Right atrium auricular region (tissue), 2 donors: ENCODE measurements at regions not wholly inside any gene's neighbourhood (a gene's known extent, or its start where the extent isn't known, plus 50 kb on each side); places are given as distances from the start of the nearest gene placed in this dataset.
"Not testable (repeated sequence)": the region's sequence is repeated elsewhere in the genome, so short reads cannot be mapped to it uniquely, and the experiment has no call there.

Source experiments
- DNase-seq: peaks from one replicate; pipeline ENCODE4 v3.0.0-alpha.2; 2019; ENCODE audit warnings: low spot score
- H3K27ac ChIP-seq, 2 donors: fragments of 200-600 bp; sonication (generic); 1 replicate in 1 of 2; 2 replicates in 1 of 2; pipeline ENCODE4 v1.5.1; 2016 to 2019
- H3K27me3 ChIP-seq, 2 donors: fragments of 200-600 bp; sonication (generic); one replicate each; pipeline versions ENCODE4 v1.5.1 to v1.6.0; 2017 to 2019
- H3K36me3 ChIP-seq: fragments of 200-600 bp; sonication (generic); one replicate; pipeline ENCODE4 v1.5.1; 2016
- H3K4me1 ChIP-seq, 2 donors: fragments of 200-600 bp; sonication (generic); one replicate each; pipeline versions ENCODE4 v1.5.1 to v1.6.0; 2017 to 2019
- H3K4me3 ChIP-seq, 2 donors: fragments of 200-600 bp; sonication (generic); 1 replicate in 1 of 2; 2 replicates in 1 of 2; pipeline ENCODE4 v1.5.1; 2017 to 2019; ENCODE audit warnings: mild to moderate bottlenecking in 1 of 2, moderate library complexity in 1 of 2
- H3K9me3 ChIP-seq, 2 donors: fragments of 200-600 bp; sonication (generic); one replicate each; pipeline ENCODE4 v1.5.1; 2019
- CTCF ChIP-seq, 2 donors: fragments of 200-600 bp; sonication (generic); IDR thresholded peaks; one replicate each; pipeline ENCODE4 v1.5.1; 2019; ENCODE audit warnings: antibody characterized with exemption in 2 of 2

GRCh38 chr5:44756097-44756496 lies 52.6 kb upstream of the MRPS30 start:
- not testable (repeated sequence) for H3K27me3 ChIP-seq, H3K36me3 ChIP-seq, H3K4me3 ChIP-seq, DNase-seq, H3K27ac ChIP-seq, H3K4me1 ChIP-seq, H3K9me3 ChIP-seq

- DNase-seq, result no peak
- H3K4me1 ChIP-seq, result no peaks in the 10 kb centered on the region
- H3K9me3 ChIP-seq, result no peaks in the 10 kb centered on the region
- H3K36me3 ChIP-seq, result no peaks in the 10 kb centered on the region
- H3K27me3 ChIP-seq, result no peaks in the 10 kb centered on the region
- TF ChIP-seq CTCF (IDR thresholded peaks at IDR 0.05), result no peak
- no peak overlapping the region for H3K4me3 ChIP-seq
- no peak overlapping the region for H3K27ac ChIP-seq
Measured at GRCh38 chr5:44747396-44747795, 61.4 kb upstream of the MRPS30 start.

GRCh38 chr5:44740660-44741059 lies 68.1 kb upstream of the MRPS30 start:
- Histone ChIP-seq H3K36me3 (no peaks in the 10 kb centered on the region), H3K4me1 (no peaks in the 10 kb centered on the region), H3K27me3 (no peaks in the 10 kb centered on the region), H3K4me3 (no peak overlapping the region), H3K9me3 (no peaks in the 10 kb centered on the region), H3K27ac (no peak overlapping the region)
- DNase-seq, result no peak
- no peak for TF ChIP-seq CTCF (IDR thresholded peaks at IDR 0.05)

GRCh38 chr5:44729536-44729935 lies 79.2 kb upstream of the MRPS30 start:
- no peak for DNase-seq
- TF ChIP-seq CTCF (IDR thresholded peaks at IDR 0.05), result no peak
- H3K4me1 ChIP-seq, result no peaks in the 10 kb centered on the region
- H3K36me3 ChIP-seq, result no peaks in the 10 kb centered on the region
- peaks cover 0 to 8% of the 10 kb centered on the region in 2 donors for H3K9me3 ChIP-seq
- H3K4me3 ChIP-seq, result no peak overlapping the region
- no peak overlapping the region for H3K27ac ChIP-seq
- H3K27me3 ChIP-seq, result no peaks in the 10 kb centered on the region

GRCh38 chr5:44727100-44727499 lies 81.6 kb upstream of the MRPS30 start:
- H3K27ac ChIP-seq, result no peak overlapping the region
- no peak for DNase-seq
- H3K36me3 ChIP-seq, result no peaks in the 10 kb centered on the region
- H3K27me3 ChIP-seq, result no peaks in the 10 kb centered on the region
- H3K4me3 ChIP-seq, result no peak overlapping the region
- no peak for TF ChIP-seq CTCF (IDR thresholded peaks at IDR 0.05)
- peaks cover 0 to 2% of the 10 kb centered on the region in 2 donors for H3K9me3 ChIP-seq
- H3K4me1 ChIP-seq, result no peaks in the 10 kb centered on the region

- H3K36me3 ChIP-seq, result no peaks in the 10 kb centered on the region
- no peaks in the 10 kb centered on the region for H3K27me3 ChIP-seq
- H3K4me3 ChIP-seq, result no peak overlapping the region
- no peaks in the 10 kb centered on the region for H3K9me3 ChIP-seq
- H3K4me1 ChIP-seq, result no peaks in the 10 kb centered on the region
- no peak for TF ChIP-seq CTCF (IDR thresholded peaks at IDR 0.05)
- no peak overlapping the region for H3K27ac ChIP-seq
- no peak for DNase-seq
Measured at GRCh38 chr5:44719856-44720255, 88.9 kb upstream of the MRPS30 start.
